HG03439 (cell line): ENCODE measurements at regions not wholly inside any gene's neighbourhood (a gene's known extent, or its start where the extent isn't known, plus 50 kb on each side); places are given as distances from the start of the nearest gene placed in this dataset.
"Not testable (repeated sequence)": the region's sequence is repeated elsewhere in the genome, so short reads cannot be mapped to it uniquely, and the experiment has no call there.

Experiments
- ATAC-seq: cut with Tn5 transposase; IDR thresholded peaks from one replicate; pipeline ENCODE4 v1.9.1; 2021; ENCODE audit warnings: mild to moderate bottlenecking, moderate library complexity; ENCODE audit not compliant: unreplicated experiment

DNA sequence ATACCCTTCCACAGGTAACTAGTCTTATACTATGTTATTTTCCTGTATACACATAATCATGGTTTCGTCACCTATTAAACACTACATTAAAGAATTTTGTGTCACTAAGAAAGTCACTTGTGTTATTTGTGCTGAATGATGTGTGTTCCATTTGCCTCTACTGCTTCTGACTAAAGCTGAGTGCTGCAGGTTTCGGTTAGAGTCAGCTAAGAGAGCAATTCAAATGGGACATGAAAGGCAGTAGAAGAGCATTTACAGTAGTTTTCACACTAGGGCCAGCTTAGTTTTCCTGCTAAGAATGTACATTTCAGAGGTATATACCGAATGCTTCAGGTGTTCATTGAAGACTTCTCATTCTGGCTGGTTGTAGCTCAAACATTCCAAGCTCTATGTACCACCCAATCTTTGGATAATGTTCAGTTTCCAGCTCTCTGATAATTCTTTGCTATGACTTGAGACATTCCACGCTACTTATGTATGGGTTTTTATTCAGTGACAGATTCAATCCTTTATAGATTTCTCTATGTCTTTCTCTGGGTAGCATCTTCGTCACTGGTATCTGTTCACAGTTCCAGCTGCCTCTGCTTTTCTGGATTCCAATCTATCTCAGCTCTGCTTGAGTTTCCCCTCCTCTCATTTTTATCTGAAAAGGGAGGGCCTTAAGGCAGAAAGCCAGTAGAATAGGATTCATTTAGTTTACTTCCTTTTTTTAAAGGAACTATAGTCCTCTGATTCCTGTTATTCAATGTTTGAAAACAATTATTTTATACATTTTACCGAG lies 164.4 kb downstream of the CXXC4 start:
- ATAC-seq, result no peak

- ATAC-seq, result not testable (repeated sequence)
Observed at GRCh38 chr4:104326991-104327694, 167.6 kb downstream of the CXXC4 start.

DNA sequence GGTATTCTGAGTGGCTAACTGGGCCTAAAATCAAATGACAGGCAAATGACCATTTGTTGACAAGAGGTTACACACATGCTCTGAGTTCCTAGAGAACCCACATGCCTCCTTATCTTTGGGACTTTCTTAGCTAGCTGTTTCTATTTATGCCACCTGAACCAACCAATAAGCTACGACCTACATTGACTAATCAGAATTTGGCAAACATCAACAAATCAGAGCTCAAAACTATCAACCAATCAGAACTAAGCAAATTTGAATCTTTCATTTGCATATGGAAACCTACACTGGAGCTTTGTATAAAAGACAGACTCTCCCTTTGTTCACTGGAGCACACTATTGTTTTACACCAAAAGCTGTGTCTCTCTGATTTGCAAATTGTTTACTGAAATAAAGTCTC lies 192.0 kb downstream of the CXXC4 start:
- ATAC-seq, result no peak

GRCh38 chr4:104294811-104295210 lies 199.9 kb downstream of the CXXC4 start:
- no peak for ATAC-seq

DNA sequence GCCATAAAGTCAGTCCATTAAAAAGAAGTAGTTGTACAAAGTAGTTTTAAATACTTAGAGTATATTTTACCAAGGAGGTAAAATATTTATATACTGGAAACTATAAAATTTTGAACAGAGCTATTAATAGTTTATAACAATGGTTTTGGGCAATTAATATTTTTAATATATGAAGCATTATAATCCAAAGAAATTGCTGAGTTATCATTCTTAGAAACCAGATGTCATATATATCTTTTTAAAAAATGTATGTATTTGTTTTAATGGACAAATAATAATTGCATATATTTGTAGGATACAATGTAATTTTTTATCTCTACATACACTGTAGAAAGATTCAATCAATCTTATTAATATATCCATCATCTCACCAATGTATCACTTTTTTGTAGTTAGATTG lies 207.8 kb downstream of the CXXC4 start:
- ATAC-seq, result no peak

- ATAC-seq, result no peak
Observed at GRCh38 chr4:104283303-104283702, 211.4 kb downstream of the CXXC4 start.

GRCh38 chr4:104279744-104280143 lies 214.9 kb downstream of the CXXC4 start:
- no peak for ATAC-seq

DNA sequence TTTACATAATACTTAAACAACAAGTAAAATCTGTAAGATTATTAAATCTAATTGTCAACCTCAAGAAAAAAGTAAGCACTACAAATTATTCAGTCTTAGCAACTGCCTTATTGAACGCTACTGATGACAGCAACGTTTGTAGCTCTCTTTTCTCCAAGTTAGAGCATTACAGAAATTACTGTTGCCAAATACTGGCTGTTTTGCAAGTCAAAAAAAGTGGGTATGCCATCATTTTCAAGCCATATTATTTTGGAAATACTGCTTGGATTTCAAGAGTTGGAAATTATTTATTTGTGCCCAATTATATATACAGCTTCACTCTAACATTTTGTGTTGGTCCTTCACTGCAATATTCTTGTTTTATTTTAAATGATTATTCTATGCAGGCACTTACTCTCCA lies 221.7 kb downstream of the CXXC4 start:
- ATAC-seq, result no peak

DNA sequence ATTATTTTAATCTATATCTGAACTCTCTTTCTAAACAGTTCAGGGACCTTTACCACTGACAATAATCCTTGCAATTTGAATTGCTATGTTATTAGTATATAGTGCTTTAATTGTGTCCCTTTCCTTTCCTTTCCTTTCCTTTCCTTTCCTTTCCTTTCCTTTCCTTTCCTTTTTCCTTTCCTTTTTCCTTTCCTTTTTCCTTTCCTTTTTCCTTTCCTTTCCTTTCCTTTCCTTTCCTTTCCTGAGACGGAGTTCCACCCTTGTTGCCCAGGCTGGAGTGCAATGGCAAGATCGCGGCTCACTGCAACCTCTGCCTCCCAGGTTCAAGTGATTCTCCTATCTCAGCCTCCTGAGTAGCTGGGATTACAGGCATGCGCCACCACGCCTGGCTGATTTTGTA lies 225.1 kb downstream of the CXXC4 start:
- ATAC-seq, result not testable (repeated sequence)

GRCh38 chr4:104263100-104263499 lies 231.6 kb downstream of the CXXC4 start:
- no peak for ATAC-seq

GRCh38 chr4:104262678-104263077 lies 232.0 kb downstream of the CXXC4 start:
- ATAC-seq, result no peak

DNA sequence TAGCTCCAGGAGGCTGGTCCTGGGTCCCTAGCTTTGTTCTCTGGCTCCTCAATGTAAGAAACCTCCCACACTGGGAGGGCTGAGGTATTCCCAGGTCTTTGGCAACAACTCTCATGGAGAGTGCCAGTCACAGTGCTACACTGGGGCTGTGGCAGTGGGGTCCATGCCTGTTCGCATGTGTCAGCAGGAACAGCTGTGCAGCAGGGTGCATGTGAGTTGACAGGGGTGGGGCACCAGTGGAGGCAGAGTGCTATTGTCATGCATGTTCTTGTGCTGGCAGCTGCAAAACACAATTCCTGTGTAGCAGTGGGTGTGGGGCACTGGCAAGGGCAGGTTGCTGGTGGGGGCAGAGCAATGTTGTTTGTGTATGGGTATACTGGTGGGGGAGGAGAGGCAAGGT lies 246.0 kb downstream of the CXXC4 start:
- ATAC-seq, result no peak

DNA sequence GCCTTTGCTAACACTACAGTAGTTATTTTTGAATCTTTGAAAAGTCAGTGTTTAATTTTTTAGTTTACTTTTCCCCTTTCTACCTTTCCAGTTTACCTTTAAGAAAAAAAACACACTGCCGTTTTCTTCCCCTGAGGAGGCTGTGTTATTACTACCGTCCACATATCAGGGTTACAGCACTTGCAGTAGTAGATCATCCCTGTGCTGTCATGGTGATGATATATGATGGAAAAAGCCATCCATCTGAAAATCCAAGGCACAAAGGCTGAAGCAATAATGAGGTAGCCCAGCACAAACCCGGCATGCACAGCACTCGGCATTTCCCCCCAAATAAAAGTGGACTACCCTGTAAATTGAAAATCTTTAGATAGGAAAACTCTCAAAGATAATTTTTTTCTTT lies 258.7 kb downstream of the CXXC4 start:
- ATAC-seq, result no peak

DNA sequence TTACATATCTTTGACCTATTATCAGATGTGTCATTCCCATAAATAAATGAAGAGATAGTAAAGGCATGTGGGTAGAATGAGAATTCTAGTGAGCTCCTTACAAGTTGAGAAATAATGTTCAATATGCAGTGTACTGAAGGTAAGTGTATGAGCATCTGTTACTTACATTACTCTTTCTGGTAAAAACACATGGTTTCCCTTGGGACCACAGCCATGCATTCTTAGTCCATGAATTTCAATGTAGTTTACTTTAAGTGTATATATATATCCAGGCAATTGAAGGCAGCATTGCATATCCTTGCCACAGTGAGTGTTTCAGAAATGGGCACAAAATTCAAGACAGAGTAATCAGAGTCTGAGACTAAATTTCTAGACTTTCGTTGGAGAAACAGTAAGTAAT lies 277.2 kb downstream of the CXXC4 start:
- no peak for ATAC-seq

DNA sequence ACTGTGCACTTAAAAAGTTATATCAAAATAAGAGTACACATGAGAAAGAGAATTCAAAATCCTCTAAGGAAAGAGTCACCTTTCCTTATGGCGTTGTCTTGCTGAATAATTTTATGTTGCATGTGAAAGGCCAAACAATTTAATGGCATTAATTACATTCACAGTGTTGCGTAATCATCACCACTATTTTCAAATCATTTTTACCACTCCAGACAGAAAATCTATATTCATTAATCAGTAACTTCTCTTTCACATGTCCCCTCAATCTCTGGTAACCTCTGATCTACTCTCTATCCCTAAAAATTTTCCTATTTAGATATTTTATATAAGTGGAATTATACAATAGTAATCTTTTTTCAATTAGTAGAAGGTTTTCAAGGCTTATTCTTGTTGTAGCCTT lies 283.0 kb downstream of the CXXC4 start:
- no peak for ATAC-seq

GRCh38 chr4:104210420-104210819 lies 284.3 kb downstream of the CXXC4 start:
- ATAC-seq, result no peak

DNA sequence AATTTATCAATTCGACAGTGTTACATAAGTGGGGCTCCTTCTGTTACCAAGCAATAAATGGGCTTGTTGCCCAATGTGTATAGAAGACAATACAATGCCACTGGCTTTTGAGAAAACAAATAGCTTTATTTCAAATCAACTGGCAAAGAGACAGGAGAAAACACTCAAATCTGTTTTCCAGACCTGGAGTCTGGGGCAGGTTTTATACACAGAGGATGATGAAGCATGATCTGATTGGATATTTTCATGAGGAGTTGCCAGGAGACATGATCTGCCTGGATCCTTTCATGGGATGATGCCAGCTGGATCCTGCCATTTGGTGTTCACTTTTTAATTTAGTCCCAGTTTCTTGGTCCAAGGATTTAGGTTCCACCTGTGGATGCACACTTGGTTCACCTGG lies 287.9 kb downstream of the CXXC4 start:
- no peak for ATAC-seq

DNA sequence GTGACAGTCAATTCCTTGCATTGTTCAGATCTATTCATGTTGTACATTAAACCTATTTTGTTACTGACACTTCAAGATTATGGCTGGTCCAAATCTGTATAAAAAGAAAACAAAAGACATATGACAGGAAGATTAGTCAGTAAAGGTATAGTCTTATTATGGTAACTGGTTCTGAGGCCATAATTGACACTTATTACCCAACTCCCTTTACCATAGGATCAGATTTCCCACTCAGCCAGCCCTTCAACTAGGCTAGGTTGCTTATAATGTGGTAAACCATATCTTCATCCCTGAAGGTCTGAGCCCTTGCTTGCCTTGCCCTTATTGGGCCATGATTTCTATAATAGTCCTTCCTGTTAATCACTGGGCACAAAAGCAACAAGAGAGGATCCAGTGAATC lies 289.6 kb downstream of the CXXC4 start:
- no peak for ATAC-seq

GRCh38 chr4:104188301-104188700 lies 306.4 kb downstream of the CXXC4 start:
- ATAC-seq, result no peak

DNA sequence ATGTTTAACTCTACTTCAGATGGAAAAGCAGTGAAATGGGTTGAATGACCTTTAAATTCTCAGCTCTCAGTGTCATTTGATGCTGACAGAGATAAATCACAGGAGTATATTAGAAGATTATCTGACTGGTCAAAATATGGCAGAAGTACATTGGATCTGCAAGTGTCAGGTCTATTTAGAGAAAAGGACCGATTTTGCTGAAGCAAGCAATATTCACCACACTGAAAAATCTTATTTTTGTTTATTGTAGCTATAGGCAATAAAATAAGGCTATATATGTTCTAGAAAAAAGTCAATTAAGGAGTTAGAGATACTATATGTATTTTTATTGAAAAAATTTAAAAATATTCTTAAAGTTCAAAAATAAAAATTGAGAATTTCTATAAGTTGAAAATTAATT lies 325.3 kb downstream of the CXXC4 start:
- no peak for ATAC-seq

GRCh38 chr4:104166749-104167148 lies 327.9 kb downstream of the CXXC4 start:
- ATAC-seq, result no peak

DNA sequence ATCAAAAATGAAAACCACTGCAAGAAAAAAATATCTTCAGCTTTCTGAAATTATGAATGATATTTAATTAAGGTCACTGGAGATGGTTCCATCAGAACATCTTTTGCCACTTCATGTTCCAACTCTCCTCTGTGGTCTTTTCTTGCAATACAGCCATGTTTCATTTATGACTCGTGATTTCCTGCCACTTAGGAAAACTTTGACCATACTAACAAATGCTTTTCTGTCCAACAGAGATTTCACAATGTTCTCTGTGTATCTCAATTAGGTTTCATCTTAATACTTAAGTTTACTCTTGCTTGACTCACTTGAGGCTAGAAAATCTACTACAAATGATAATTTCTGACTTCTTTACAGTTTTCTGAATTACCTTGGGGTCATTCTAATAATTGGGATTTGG lies 330.9 kb downstream of the CXXC4 start:
- no peak for ATAC-seq

DNA sequence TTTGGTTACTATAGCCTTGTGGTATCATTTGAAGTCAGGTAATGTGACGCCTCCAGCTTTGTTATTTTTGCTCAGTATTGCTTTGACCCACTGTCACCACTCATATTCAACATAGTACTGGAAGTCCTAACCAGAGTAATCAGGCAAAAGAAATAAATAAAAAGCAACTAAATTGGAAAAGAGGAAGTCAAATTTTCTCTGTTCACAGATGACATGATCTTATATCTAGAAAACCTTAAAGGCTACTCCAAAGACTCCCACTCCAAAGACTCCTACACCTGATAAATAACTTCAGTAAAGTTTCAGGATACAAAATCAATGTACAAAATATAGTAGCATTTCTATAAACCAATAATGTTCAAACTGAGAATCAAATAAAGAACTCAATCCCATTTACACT lies 348.6 kb downstream of the CXXC4 start:
- ATAC-seq, result no peak
